ENCODE measurements at regions not wholly inside any gene's neighbourhood (a gene's known extent, or its start where the extent isn't known, plus 50 kb on each side); places are given as distances from the start of the nearest gene placed in this dataset.

DNA sequence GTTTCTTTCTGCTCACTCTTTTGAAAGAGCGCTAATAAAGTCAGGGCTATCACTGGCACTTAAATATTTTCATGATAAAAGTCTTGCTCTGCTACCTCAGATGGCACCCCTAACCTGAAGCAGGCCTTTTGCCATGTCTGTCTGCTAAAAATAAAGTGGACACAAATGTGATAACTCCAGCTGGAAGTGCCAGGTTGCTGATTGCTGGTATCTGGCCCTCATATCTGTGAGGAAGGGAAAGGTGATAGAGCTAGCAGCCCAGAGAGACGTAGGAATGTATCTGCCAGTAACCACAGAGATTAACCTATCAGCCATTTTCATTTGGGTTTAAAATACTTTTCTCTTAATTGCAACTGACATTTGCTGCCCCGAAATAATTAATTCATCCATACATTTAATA is 127.9 kb downstream of the GRIN2B start:
- no peaks in the 10 kb centered on the region for H4K20me1 ChIP-seq (ENCODE audit: control insufficient read depth, insufficient read depth, low read depth, low read length)
- no peaks in the 10 kb centered on the region for H3K9me2 ChIP-seq (replicated peaks; ENCODE audit: control insufficient read depth, low read length)
- TF ChIP-seq, protein P1, sequence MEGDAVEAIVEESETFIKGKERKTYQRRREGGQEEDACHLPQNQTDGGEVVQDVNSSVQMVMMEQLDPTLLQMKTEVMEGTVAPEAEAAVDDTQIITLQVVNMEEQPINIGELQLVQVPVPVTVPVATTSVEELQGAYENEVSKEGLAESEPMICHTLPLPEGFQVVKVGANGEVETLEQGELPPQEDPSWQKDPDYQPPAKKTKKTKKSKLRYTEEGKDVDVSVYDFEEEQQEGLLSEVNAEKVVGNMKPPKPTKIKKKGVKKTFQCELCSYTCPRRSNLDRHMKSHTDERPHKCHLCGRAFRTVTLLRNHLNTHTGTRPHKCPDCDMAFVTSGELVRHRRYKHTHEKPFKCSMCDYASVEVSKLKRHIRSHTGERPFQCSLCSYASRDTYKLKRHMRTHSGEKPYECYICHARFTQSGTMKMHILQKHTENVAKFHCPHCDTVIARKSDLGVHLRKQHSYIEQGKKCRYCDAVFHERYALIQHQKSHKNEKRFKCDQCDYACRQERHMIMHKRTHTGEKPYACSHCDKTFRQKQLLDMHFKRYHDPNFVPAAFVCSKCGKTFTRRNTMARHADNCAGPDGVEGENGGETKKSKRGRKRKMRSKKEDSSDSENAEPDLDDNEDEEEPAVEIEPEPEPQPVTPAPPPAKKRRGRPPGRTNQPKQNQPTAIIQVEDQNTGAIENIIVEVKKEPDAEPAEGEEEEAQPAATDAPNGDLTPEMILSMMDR (IDR thresholded peaks at IDR 0.05; ENCODE audit: low read depth, low read length, poor library complexity, severe bottlenecking), result no peak
- TF ChIP-seq EZH2phosphoT487 (IDR thresholded peaks at IDR 0.05; ENCODE audit: borderline replicate concordance, low read length), result no peak
- no peak overlapping the region for H3K4me3 ChIP-seq (ENCODE audit: low read length)
- no peaks in the 10 kb centered on the region for H3K9me3 ChIP-seq (ENCODE audit: control insufficient read depth, insufficient read depth, low read length)
- no peak overlapping the region for H3K27ac ChIP-seq (ENCODE audit: low read depth, low read length)
- H3K79me2 ChIP-seq (ENCODE audit: control insufficient read depth, low read length), result no peaks in the 10 kb centered on the region
- no peak overlapping the region for H3K4me2 ChIP-seq (ENCODE audit: low read length)
- no peaks in the 10 kb centered on the region for H3K27me3 ChIP-seq (ENCODE audit: control insufficient read depth, low read length)
- H3F3A ChIP-seq (ENCODE audit: control insufficient read depth, insufficient read depth), result no peaks in the 10 kb centered on the region
- H3K4me1 ChIP-seq (ENCODE audit: control insufficient read depth, low read length), result no peaks in the 10 kb centered on the region
- no peaks in the 10 kb centered on the region for H3K36me3 ChIP-seq (ENCODE audit: control insufficient read depth, low read length)

DNA sequence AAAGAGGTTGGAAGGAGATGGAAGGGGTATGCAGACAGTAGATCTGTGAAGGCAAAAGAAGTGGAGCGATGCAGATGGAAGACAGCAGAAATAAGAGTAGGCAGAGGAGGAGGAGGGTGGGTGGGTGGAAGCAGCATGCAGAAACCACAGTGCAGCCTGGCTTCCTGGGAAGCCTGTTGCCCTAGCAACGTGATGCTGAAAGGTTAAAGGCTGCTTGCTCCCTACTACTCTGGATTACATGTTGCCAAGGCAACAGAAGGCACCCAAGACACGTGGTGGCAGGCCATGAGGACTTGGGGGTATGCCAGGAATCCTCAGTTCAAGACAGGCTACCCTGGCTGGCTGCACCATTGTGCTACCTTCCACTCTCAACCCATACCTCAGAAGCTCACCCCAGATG is 129.6 kb downstream of the GRIN2B start:
- Histone ChIP-seq H3K27me3 (ENCODE audit: control insufficient read depth, low read length) (no peaks in the 10 kb centered on the region), H3K4me1 (ENCODE audit: control insufficient read depth, low read length) (no peaks in the 10 kb centered on the region), H4K20me1 (ENCODE audit: control insufficient read depth, insufficient read depth, low read depth, low read length) (no peaks in the 10 kb centered on the region), H3K79me2 (ENCODE audit: control insufficient read depth, low read length) (no peaks in the 10 kb centered on the region), H3K9me3 (ENCODE audit: control insufficient read depth, insufficient read depth, low read length) (no peaks in the 10 kb centered on the region), H3F3A (ENCODE audit: control insufficient read depth, insufficient read depth) (no peaks in the 10 kb centered on the region), H3K27ac (ENCODE audit: low read depth, low read length) (no peak overlapping the region), H3K9me2 (replicated peaks; ENCODE audit: control insufficient read depth, low read length) (no peaks in the 10 kb centered on the region), H3K4me2 (ENCODE audit: low read length) (no peak overlapping the region), H3K36me3 (ENCODE audit: control insufficient read depth, low read length) (no peaks in the 10 kb centered on the region), H3K4me3 (ENCODE audit: low read length) (no peak overlapping the region)
- TF ChIP-seq, protein P1 (IDR thresholded peaks at IDR 0.05; ENCODE audit: low read depth, low read length, poor library complexity, severe bottlenecking), result no peak
- no peak for TF ChIP-seq EZH2phosphoT487 (IDR thresholded peaks at IDR 0.05; ENCODE audit: borderline replicate concordance, low read length)

DNA sequence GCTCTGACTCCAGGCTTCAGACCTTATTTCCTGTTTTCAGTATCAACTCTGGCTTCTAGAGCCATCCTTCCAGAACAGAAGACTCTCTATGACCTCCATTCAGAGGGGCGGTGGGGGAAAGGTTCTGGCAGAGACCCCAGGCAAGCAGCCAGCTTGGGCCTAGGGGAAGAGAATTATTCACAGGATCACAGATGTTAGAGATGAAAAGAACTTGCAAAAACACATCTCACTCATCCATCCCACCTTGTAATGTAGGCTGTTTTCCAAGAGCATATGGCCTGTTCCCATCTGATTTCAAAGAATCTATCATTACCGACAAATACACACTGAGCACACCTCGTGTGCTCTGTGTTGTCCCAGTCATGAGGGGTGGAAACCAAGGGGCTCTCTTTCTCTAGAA is 131.9 kb downstream of the GRIN2B start:
- TF ChIP-seq, protein P1 (IDR thresholded peaks at IDR 0.05; ENCODE audit: low read depth, low read length, poor library complexity, severe bottlenecking), result no peak
- no peak for TF ChIP-seq EZH2phosphoT487 (IDR thresholded peaks at IDR 0.05; ENCODE audit: borderline replicate concordance, low read length)
- H3K36me3 ChIP-seq (ENCODE audit: control insufficient read depth, low read length), result no peaks in the 10 kb centered on the region
- H3K4me2 ChIP-seq (ENCODE audit: low read length), result no peak overlapping the region
- no peaks in the 10 kb centered on the region for H3K9me3 ChIP-seq (ENCODE audit: control insufficient read depth, insufficient read depth, low read length)
- H3K4me3 ChIP-seq (ENCODE audit: low read length), result no peak overlapping the region
- H3K4me1 ChIP-seq (ENCODE audit: control insufficient read depth, low read length), result no peaks in the 10 kb centered on the region
- H4K20me1 ChIP-seq (ENCODE audit: control insufficient read depth, insufficient read depth, low read depth, low read length), result no peaks in the 10 kb centered on the region
- H3K79me2 ChIP-seq (ENCODE audit: control insufficient read depth, low read length), result no peaks in the 10 kb centered on the region
- no peak overlapping the region for H3K27ac ChIP-seq (ENCODE audit: low read depth, low read length)
- H3K9me2 ChIP-seq (replicated peaks; ENCODE audit: control insufficient read depth, low read length), result no peaks in the 10 kb centered on the region
- no peaks in the 10 kb centered on the region for H3K27me3 ChIP-seq (ENCODE audit: control insufficient read depth, low read length)
- no peaks in the 10 kb centered on the region for H3F3A ChIP-seq (ENCODE audit: control insufficient read depth, insufficient read depth)

DNA sequence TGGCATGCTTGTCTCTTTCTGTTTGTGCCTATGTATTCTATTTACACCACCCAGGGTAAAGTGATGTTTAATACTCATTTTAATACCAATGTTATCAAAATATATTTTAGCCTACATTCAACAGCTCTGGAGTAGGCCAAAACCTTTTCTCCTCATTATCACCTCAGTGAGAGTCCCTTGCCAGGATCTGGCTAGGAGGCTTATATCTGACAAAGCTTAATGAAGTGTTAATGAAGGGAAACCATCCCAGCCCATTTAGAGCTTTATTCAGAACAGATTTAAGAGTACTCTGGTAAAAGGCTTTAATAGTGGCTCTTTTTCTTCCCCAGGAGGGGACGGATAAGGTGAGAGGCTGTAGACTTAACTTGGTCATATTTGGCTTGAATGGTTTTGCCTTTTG is 137.6 kb downstream of the GRIN2B start:
- Histone ChIP-seq H4K20me1 (ENCODE audit: control insufficient read depth, insufficient read depth, low read depth, low read length) (no peaks in the 10 kb centered on the region), H3K4me3 (ENCODE audit: low read length) (no peak overlapping the region), H3K27ac (ENCODE audit: low read depth, low read length) (no peak overlapping the region), H3K4me1 (ENCODE audit: control insufficient read depth, low read length) (no peaks in the 10 kb centered on the region), H3K4me2 (ENCODE audit: low read length) (no peak overlapping the region), H3K79me2 (ENCODE audit: control insufficient read depth, low read length) (no peaks in the 10 kb centered on the region), H3K9me3 (ENCODE audit: control insufficient read depth, insufficient read depth, low read length) (no peaks in the 10 kb centered on the region), H3F3A (ENCODE audit: control insufficient read depth, insufficient read depth) (no peaks in the 10 kb centered on the region), H3K36me3 (ENCODE audit: control insufficient read depth, low read length) (no peaks in the 10 kb centered on the region), H3K9me2 (replicated peaks; ENCODE audit: control insufficient read depth, low read length) (no peaks in the 10 kb centered on the region), H3K27me3 (ENCODE audit: control insufficient read depth, low read length) (no peaks in the 10 kb centered on the region)
- TF ChIP-seq, protein P1 (IDR thresholded peaks at IDR 0.05; ENCODE audit: low read depth, low read length, poor library complexity, severe bottlenecking), result no peak
- no peak for TF ChIP-seq EZH2phosphoT487 (IDR thresholded peaks at IDR 0.05; ENCODE audit: borderline replicate concordance, low read length)
